ENCODE measurements at regions not wholly inside any gene's neighbourhood (a gene's known extent, or its start where the extent isn't known, plus 50 kb on each side); places are given as distances from the start of the nearest gene placed in this dataset.

GRCh38 chr3:94996743-94997142, 933.9 kb downstream of the NSUN3 start:
- no peak for DNase-seq
- no peak for TF ChIP-seq EP300 (IDR thresholded peaks at IDR 0.05; ENCODE audit: low read depth)
- no peak for TF ChIP-seq POLR2A (IDR thresholded peaks at IDR 0.05)
- TF ChIP-seq CTCF (IDR thresholded peaks at IDR 0.05): no peak
- no peak for TF ChIP-seq POLR2AphosphoS5 (IDR thresholded peaks at IDR 0.05)
- no peaks in the 10 kb centered on the region for H3K27me3 ChIP-seq
- no peak overlapping the region for H3K27ac ChIP-seq
- in situ Hi-C loops (cut with MboI; ENCODE audit: low pct_ligation_motif_present in 1 of 4, low pct_unique_long_range_greater_than_20kb in 1 of 4, low sequenced_read_pairs in 3 of 4) (no loop called here), intact Hi-C loops (cut with DNase I; ENCODE audit: low total_unique reads) (no loop called here)
- no peaks in the 10 kb centered on the region for H3K9me3 ChIP-seq
- H3K36me3 ChIP-seq: no peaks in the 10 kb centered on the region
- H3K4me3 ChIP-seq: no peak overlapping the region
- 83 to 96% methylated on average over 3 of the region's 3 CpGs for WGBS, 2 donors (ENCODE audit: low coverage in 1 of 2)
- no peaks in the 10 kb centered on the region for H3K4me1 ChIP-seq

- Histone ChIP-seq H3K36me3 (no peaks in the 10 kb centered on the region), H3K27ac (no peak overlapping the region), H3K4me1 (no peaks in the 10 kb centered on the region), H3K9me3 (no peaks in the 10 kb centered on the region), H3K27me3 (no peaks in the 10 kb centered on the region), H3K4me3 (no peak overlapping the region)
- in situ Hi-C loops (cut with MboI; ENCODE audit: low pct_ligation_motif_present in 1 of 4, low pct_unique_long_range_greater_than_20kb in 1 of 4, low sequenced_read_pairs in 3 of 4): no loop called here
- no peak for DNase-seq
- no peak for TF ChIP-seq CTCF (IDR thresholded peaks at IDR 0.05)
- TF ChIP-seq POLR2A (IDR thresholded peaks at IDR 0.05): no peak
- TF ChIP-seq EP300 (IDR thresholded peaks at IDR 0.05; ENCODE audit: low read depth): no peak
- no peak for TF ChIP-seq POLR2AphosphoS5 (IDR thresholded peaks at IDR 0.05)
- intact Hi-C loops (cut with DNase I; ENCODE audit: low total_unique reads): no loop called here
These were observed 939.7 kb downstream of the NSUN3 start for GRCh38 chr3:95002438-95003046.

- Histone ChIP-seq H3K27me3 (no peaks in the 10 kb centered on the region), H3K27ac (no peak overlapping the region), H3K4me1 (no peaks in the 10 kb centered on the region), H3K36me3 (no peaks in the 10 kb centered on the region), H3K4me3 (no peak overlapping the region), H3K9me3 (no peaks in the 10 kb centered on the region)
- no peak for DNase-seq
- in situ Hi-C loops (cut with MboI; ENCODE audit: low pct_ligation_motif_present in 1 of 4, low pct_unique_long_range_greater_than_20kb in 1 of 4, low sequenced_read_pairs in 3 of 4) (no loop called here), intact Hi-C loops (cut with DNase I; ENCODE audit: low total_unique reads) (no loop called here)
- WGBS, 2 donors (ENCODE audit: low coverage in 1 of 2): 56 to 58% methylated on average over 2 of the region's 2 CpGs
- TF ChIP-seq CTCF (IDR thresholded peaks at IDR 0.05): no peak
- TF ChIP-seq EP300 (IDR thresholded peaks at IDR 0.05; ENCODE audit: low read depth): no peak
These were observed 965.8 kb downstream of the NSUN3 start for GRCh38 chr3:95028688-95029087.

GRCh38 chr3:95029644-95030043, 966.8 kb downstream of the NSUN3 start:
- Histone ChIP-seq H3K27me3 (no peaks in the 10 kb centered on the region), H3K9me3 (no peaks in the 10 kb centered on the region), H3K4me1 (no peaks in the 10 kb centered on the region), H3K4me3 (no peak overlapping the region), H3K36me3 (no peaks in the 10 kb centered on the region), H3K27ac (no peak overlapping the region)
- in situ Hi-C loops (cut with MboI; ENCODE audit: low pct_ligation_motif_present in 1 of 4, low pct_unique_long_range_greater_than_20kb in 1 of 4, low sequenced_read_pairs in 3 of 4): no loop called here
- no peak for DNase-seq
- no peak for TF ChIP-seq CTCF (IDR thresholded peaks at IDR 0.05)
- TF ChIP-seq EP300 (IDR thresholded peaks at IDR 0.05; ENCODE audit: low read depth): no peak
- TF ChIP-seq POLR2AphosphoS5 (IDR thresholded peaks at IDR 0.05): no peak
- TF ChIP-seq POLR2A (IDR thresholded peaks at IDR 0.05): no peak
- intact Hi-C loops (cut with DNase I; ENCODE audit: low total_unique reads): no loop called here

Data from transverse colon (tissue), 4 donors.